ENCODE measurements at regions not wholly inside any gene's neighbourhood (a gene's known extent, or its start where the extent isn't known, plus 50 kb on each side); places are given as distances from the start of the nearest gene placed in this dataset.

DNA sequence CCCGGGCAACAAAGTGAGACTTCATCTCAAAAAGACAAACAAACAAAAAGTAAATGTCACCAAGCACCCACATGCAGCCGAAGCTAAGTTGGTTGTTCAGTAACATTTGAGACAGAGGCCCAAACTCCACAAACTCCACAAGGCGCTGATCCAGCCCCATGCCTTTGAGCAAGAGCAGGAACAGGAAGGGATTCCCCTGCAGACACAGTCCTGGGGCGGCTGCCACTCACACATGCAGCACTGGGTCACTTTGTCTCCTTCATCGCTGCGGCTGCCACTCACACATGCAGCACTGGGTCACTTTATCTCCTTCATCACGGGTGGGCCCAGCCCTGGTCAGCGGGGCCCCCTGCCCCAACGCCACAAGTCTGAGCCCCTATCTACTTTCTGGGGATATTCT is 246.9 kb upstream of the RREB1 start:
- TF ChIP-seq, protein P1, sequence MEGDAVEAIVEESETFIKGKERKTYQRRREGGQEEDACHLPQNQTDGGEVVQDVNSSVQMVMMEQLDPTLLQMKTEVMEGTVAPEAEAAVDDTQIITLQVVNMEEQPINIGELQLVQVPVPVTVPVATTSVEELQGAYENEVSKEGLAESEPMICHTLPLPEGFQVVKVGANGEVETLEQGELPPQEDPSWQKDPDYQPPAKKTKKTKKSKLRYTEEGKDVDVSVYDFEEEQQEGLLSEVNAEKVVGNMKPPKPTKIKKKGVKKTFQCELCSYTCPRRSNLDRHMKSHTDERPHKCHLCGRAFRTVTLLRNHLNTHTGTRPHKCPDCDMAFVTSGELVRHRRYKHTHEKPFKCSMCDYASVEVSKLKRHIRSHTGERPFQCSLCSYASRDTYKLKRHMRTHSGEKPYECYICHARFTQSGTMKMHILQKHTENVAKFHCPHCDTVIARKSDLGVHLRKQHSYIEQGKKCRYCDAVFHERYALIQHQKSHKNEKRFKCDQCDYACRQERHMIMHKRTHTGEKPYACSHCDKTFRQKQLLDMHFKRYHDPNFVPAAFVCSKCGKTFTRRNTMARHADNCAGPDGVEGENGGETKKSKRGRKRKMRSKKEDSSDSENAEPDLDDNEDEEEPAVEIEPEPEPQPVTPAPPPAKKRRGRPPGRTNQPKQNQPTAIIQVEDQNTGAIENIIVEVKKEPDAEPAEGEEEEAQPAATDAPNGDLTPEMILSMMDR (IDR thresholded peaks at IDR 0.05; ENCODE audit: borderline replicate concordance): no peak
- intact Hi-C loops (cut with micrococcal nuclease): no loop called here
- Histone ChIP-seq H3K27me3 (ENCODE audit: low read depth) (no peaks in the 10 kb centered on the region), H3K4me3 (no peak overlapping the region), H3K36me3 (no peaks in the 10 kb centered on the region), H3K4me1 (peaks cover 16% of the 10 kb centered on the region), H3K9me3 (replicated peaks) (no peaks in the 10 kb centered on the region), H3K27ac (replicated peaks) (no peak overlapping the region)
- DNase-seq: no peak

- Histone ChIP-seq H3K27ac (replicated peaks) (no peak overlapping the region), H3K27me3 (ENCODE audit: low read depth) (no peaks in the 10 kb centered on the region), H3K4me1 (peaks cover 12% of the 10 kb centered on the region), H3K4me3 (no peak overlapping the region), H3K9me3 (replicated peaks) (no peaks in the 10 kb centered on the region), H3K36me3 (no peaks in the 10 kb centered on the region)
- intact Hi-C loops (cut with micrococcal nuclease): no loop called here
- TF ChIP-seq, protein P1 (IDR thresholded peaks at IDR 0.05; ENCODE audit: borderline replicate concordance): no peak
- no peak for DNase-seq
Observed at GRCh38 chr6:6861351-6861894, 246.3 kb upstream of the RREB1 start.

DNA sequence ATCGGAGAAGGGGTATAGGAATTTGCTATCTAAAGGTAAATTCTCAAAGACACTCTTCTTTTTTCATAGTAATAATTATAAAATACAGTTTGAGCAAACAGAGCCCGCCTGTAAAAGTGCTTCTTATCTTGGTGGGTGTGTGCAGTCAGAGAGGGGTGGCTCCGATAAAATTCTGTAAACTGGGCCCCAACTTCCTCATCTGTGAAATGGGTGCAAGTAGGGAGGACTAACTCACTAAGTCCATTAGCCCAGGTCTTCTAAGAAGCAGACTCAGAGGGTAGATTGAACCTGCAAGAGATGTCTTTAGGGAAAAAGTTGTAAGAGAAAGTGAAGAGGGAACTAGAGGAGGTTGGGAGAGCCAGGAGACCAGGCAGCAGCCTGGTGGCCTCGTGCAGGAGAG is 245.8 kb upstream of the RREB1 start:
- intact Hi-C loops (cut with micrococcal nuclease): no loop called here

DNA sequence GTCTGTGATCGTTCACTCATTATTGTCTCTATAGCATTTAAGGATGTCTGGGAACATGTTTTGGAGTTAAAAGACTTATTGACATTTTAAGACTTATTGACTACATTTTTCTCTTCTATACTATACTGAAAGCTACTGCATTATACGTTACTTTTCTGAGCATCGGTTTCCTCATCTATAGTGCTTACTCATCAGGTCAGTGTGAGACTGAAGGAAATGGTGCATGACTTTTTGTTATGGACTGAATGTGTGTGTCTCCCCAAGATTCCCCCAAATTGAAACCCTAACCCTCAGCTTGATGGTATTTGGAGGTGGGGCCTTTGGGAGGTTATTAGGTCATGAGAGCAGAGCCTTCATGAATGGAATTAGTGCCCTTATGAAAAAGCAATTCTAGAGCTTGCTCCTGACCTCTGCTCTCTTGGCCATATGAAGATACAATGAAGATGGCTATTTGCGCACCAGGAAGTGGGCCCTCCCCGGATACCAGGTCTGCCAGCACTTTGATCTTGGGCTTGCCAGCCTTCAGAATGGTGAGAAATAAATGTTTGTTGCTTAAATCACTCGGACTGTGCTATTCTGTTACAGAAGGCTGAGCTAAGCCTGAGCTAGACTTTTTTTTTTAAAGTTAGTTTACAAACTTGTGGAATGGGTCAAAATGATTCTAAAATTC is 243.7 kb upstream of the RREB1 start:
- Histone ChIP-seq H3K9me3 (replicated peaks) (no peaks in the 10 kb centered on the region), H3K36me3 (no peaks in the 10 kb centered on the region), H3K27ac (replicated peaks) (no peak overlapping the region), H3K4me1 (no peaks in the 10 kb centered on the region), H3K4me3 (no peak overlapping the region), H3K27me3 (ENCODE audit: low read depth) (no peaks in the 10 kb centered on the region)
- TF ChIP-seq, protein P1 (IDR thresholded peaks at IDR 0.05; ENCODE audit: borderline replicate concordance): no peak
- intact Hi-C loops (cut with micrococcal nuclease): no loop called here
- DNase-seq: no peak

More for the DNA sequence above, 245.8 kb upstream of the RREB1 start:
- Histone ChIP-seq H3K9me3 (replicated peaks) (no peaks in the 10 kb centered on the region), H3K4me3 (no peak overlapping the region), H3K27ac (replicated peaks) (no peak overlapping the region), H3K27me3 (ENCODE audit: low read depth) (no peaks in the 10 kb centered on the region), H3K36me3 (no peaks in the 10 kb centered on the region), H3K4me1 (peaks cover 6% of the 10 kb centered on the region)
- TF ChIP-seq, protein P1 (IDR thresholded peaks at IDR 0.05; ENCODE audit: borderline replicate concordance): no peak
- DNase-seq: no peak

- no peaks in the 10 kb centered on the region for H3K36me3 ChIP-seq
- intact Hi-C loops (cut with micrococcal nuclease): no loop called here
- TF ChIP-seq, protein P1 (IDR thresholded peaks at IDR 0.05; ENCODE audit: borderline replicate concordance): no peak
- no peaks in the 10 kb centered on the region for H3K4me1 ChIP-seq
- peaks cover 8% of the 10 kb centered on the region for H3K9me3 ChIP-seq (replicated peaks)
- DNase-seq: no peak
- no peak overlapping the region for H3K4me3 ChIP-seq
- H3K27ac ChIP-seq (replicated peaks): no peak overlapping the region
- no peaks in the 10 kb centered on the region for H3K27me3 ChIP-seq (ENCODE audit: low read depth)
Observed at GRCh38 chr6:6865611-6866010, 242.2 kb upstream of the RREB1 start.

All from left ventricle myocardium inferior (tissue), 1 donor.